A549 (cell line): ENCODE measurements at regions not wholly inside any gene's neighbourhood (a gene's known extent, or its start where the extent isn't known, plus 50 kb on each side); places are given as distances from the start of the nearest gene placed in this dataset.

Experiments used
- ATAC-seq, 2 experiments: fragments of 200-7000 bp in 1 of 2; fragments of >200 bp in 1 of 2; cut with Nextera tagmentation in 1 of 2; cut with Tn5 transposase in 1 of 2; 3 replicates each; pipeline versions ENCODE4 v1.8.0 to v1.9.1; 2018 to 2020; ENCODE audit warnings: mild to moderate bottlenecking in 1 of 2, moderate library complexity in 1 of 2
- CTCF ChIA-PET: fragments of 300-600 bp; sonication (Branson Sonifier 250); formaldehyde crosslinking; extraction: SDS; loops from one replicate; lab custom pipeline; 2021; ENCODE audit warnings: antibody characterized with exemption, inconsistent platforms; lab: Yijun Ruan, JAX
- POLR2A ChIA-PET: fragments of 350-600 bp; formaldehyde crosslinking; extraction: SDS; loops from one replicate; lab custom pipeline; 2021; ENCODE audit warnings: antibody characterized with exemption, inconsistent platforms; lab: Yijun Ruan, JAX
- DNase-seq, 2 experiments: peaks; one replicate each; pipeline versions ENCODE4 v3.0.0 to v3.0.0-alpha.2; 2011 to 2016; ENCODE audit warnings: low read depth in 1 of 2, low spot score in 1 of 2
- FAIRE-seq: peaks from 2 replicates; lab custom pipeline; 2011; peaks lifted over from hg19 to GRCh38; lab: Jason Lieb, UNC
- H3K27ac ChIP-seq, 2 experiments: fragments of >200 bp; sonication (Bioruptor Twin); formaldehyde crosslinking; 3 replicates each; pipeline ENCODE4 v1.5.1; 2016 to 2017
- H3K4me1 ChIP-seq: fragments of >200 bp; sonication (Bioruptor Twin); formaldehyde crosslinking; 3 replicates; pipeline ENCODE4 v1.6.1; 2016
- H3K4me2 ChIP-seq: fragments of >200 bp; sonication (Bioruptor Twin); formaldehyde crosslinking; 3 replicates; pipeline ENCODE4 v1.6.1; 2016
- H3K4me3 ChIP-seq: fragments of >200 bp; sonication (Bioruptor Twin); formaldehyde crosslinking; 3 replicates; pipeline ENCODE4 v1.5.1; 2016
- H3K9me3 ChIP-seq: fragments of >200 bp; sonication (Bioruptor Twin); formaldehyde crosslinking; 3 replicates; pipeline ENCODE4 v1.6.1; 2016
- CBX8 ChIP-seq: fragments of 200-600 bp; sonication (generic); IDR thresholded peaks from 2 replicates; pipeline ENCODE4 v1.6.1; 2016
- CHD2 ChIP-seq: fragments of 150-350 bp; IDR thresholded peaks from 2 replicates; pipeline ENCODE4 v1.6.1; 2014; ENCODE audit warnings: low read length; ENCODE audit not compliant: partially characterized antibody
- ESRRA ChIP-seq: fragments of 150-350 bp; IDR thresholded peaks from 2 replicates; pipeline ENCODE4 v1.6.1; 2014; ENCODE audit warnings: mild to moderate bottlenecking, low read length, borderline replicate concordance
- FOSB ChIP-seq: fragments of 250-450 bp; sonication (Bioruptor Pico); IDR thresholded peaks from 2 replicates; pipeline ENCODE4 v1.5.0; 2020; ENCODE audit warnings: mild to moderate bottlenecking, moderate library complexity
- HEYL ChIP-seq: fragments of 250-450 bp; sonication (Bioruptor Pico); IDR thresholded peaks from 2 replicates; pipeline ENCODE4 v1.8.0; 2021; ENCODE audit warnings: mild to moderate bottlenecking, moderate library complexity
- HMGXB4 ChIP-seq: fragments of 250-450 bp; sonication (Bioruptor Pico); IDR thresholded peaks from 2 replicates; pipeline ENCODE4 v1.5.0; 2021; ENCODE audit warnings: mild to moderate bottlenecking, moderate library complexity, borderline replicate concordance
- HOXB13 ChIP-seq: fragments of 250-450 bp; sonication (Bioruptor Pico); IDR thresholded peaks from 2 replicates; pipeline ENCODE4 v1.5.0; 2020; ENCODE audit warnings: low read depth, mild to moderate bottlenecking, moderate library complexity
- HOXB5 ChIP-seq: fragments of 250-450 bp; sonication (Bioruptor Pico); IDR thresholded peaks from 2 replicates; pipeline ENCODE4 v1.5.0; 2020; ENCODE audit warnings: mild to moderate bottlenecking, moderate library complexity
- NFE2L2 ChIP-seq: fragments of 150-350 bp; conservative IDR thresholded peaks from 2 replicates; pipeline ENCODE4 v1.6.1; 2014; ENCODE audit warnings: low read length
- NPAS2 ChIP-seq: fragments of 250-450 bp; sonication (Bioruptor Pico); IDR thresholded peaks from 2 replicates; pipeline ENCODE4 v1.8.0; 2022; ENCODE audit warnings: mild to moderate bottlenecking, moderate library complexity, borderline replicate concordance
- RAD21 ChIP-seq, 2 experiments: fragments of >200 bp in 1 of 2; sonication (Bioruptor Twin) in 1 of 2; formaldehyde crosslinking in 1 of 2; IDR thresholded peaks in 1 of 2; conservative IDR thresholded peaks in 1 of 2; 2 replicates in 1 of 2; 3 replicates in 1 of 2; pipeline ENCODE4 v1.6.1; 2012 to 2018; ENCODE audit warnings: inconsistent platforms in 1 of 2
- RCOR1 ChIP-seq: fragments of 150-350 bp; IDR thresholded peaks from 2 replicates; pipeline ENCODE4 v1.6.1; 2014; ENCODE audit warnings: antibody characterized with exemption, low read length, low read depth
- REST ChIP-seq: fragments of 200-600 bp; sonication (generic); IDR thresholded peaks from 2 replicates; pipeline ENCODE4 v1.6.1; 2016; ENCODE audit warnings: antibody characterized with exemption, mild to moderate bottlenecking, moderate library complexity
- SREBF2 ChIP-seq: fragments of 450-650 bp; IDR thresholded peaks from 2 replicates; pipeline ENCODE4 v1.6.1; 2014; ENCODE audit warnings: mild to moderate bottlenecking, moderate library complexity
- TP53 ChIP-seq: fragments of 250-450 bp; sonication (Bioruptor Pico); IDR thresholded peaks from 2 replicates; pipeline ENCODE4 v1.5.0; 2021; ENCODE audit warnings: mild to moderate bottlenecking, moderate library complexity
- TF ChIP-seq, protein P1 (sequence below): IDR thresholded peaks from 2 replicates; pipeline ENCODE4 v1.6.1; 2012
- TF ChIP-seq, protein P2 (sequence below): IDR thresholded peaks from 2 replicates; pipeline ENCODE4 v1.6.1; 2012; ENCODE audit warnings: low read depth, borderline replicate concordance
- TF ChIP-seq, protein P3 (sequence below): IDR thresholded peaks from 2 replicates; pipeline ENCODE4 v1.6.1; 2012
- TF ChIP-seq, protein P4 (sequence below): fragments of >200 bp; sonication (Bioruptor Twin); formaldehyde crosslinking; IDR thresholded peaks from 3 replicates; pipeline ENCODE4 v1.5.1; 2016

- H3K27ac ChIP-seq, result peak overlapping the region; percentile 89 to 95
- POLR2A ChIA-PET, result interaction anchor here (0.7 kb wide), 1 partner anchor 52 kb away, joined by 3 read pairs; no protein-coding TSS in a partner anchor
- TF ChIP-seq HEYL (CRISPR knock-in tag), result no peak
- no peak for TF ChIP-seq RCOR1
- no peak for TF ChIP-seq HOXB13 (CRISPR knock-in tag)
- TF ChIP-seq HOXB5 (CRISPR knock-in tag), result no peak
- no peak for TF ChIP-seq CBX8
- no peak for TF ChIP-seq HMGXB4
- no peak for TF ChIP-seq NFE2L2
- TF ChIP-seq RAD21 (conservative IDR thresholded peaks at IDR 0.05 in 1 of 2, IDR thresholded peaks at IDR 0.05 in 1 of 2), result no peak
- TF ChIP-seq CHD2, result no peak
- no peak for TF ChIP-seq REST
- TF ChIP-seq NPAS2 (CRISPR knock-in tag), result no peak
- TF ChIP-seq ESRRA, result no peak
- TF ChIP-seq, protein P1, sequence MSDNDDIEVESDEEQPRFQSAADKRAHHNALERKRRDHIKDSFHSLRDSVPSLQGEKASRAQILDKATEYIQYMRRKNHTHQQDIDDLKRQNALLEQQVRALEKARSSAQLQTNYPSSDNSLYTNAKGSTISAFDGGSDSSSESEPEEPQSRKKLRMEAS, result no peak
- TF ChIP-seq, protein P2, sequence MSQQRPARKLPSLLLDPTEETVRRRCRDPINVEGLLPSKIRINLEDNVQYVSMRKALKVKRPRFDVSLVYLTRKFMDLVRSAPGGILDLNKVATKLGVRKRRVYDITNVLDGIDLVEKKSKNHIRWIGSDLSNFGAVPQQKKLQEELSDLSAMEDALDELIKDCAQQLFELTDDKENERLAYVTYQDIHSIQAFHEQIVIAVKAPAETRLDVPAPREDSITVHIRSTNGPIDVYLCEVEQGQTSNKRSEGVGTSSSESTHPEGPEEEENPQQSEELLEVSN, result no peak
- no peak for TF ChIP-seq FOSB (CRISPR knock-in tag)
- no peak for TF ChIP-seq SREBF2
- TF ChIP-seq TP53 (CRISPR knock-in tag), result no peak
- TF ChIP-seq, protein P3, sequence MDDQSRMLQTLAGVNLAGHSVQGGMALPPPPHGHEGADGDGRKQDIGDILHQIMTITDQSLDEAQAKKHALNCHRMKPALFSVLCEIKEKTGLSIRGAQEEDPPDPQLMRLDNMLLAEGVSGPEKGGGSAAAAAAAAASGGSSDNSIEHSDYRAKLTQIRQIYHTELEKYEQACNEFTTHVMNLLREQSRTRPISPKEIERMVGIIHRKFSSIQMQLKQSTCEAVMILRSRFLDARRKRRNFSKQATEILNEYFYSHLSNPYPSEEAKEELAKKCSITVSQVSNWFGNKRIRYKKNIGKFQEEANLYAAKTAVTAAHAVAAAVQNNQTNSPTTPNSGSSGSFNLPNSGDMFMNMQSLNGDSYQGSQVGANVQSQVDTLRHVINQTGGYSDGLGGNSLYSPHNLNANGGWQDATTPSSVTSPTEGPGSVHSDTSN, result no peak
- TF ChIP-seq, protein P4, sequence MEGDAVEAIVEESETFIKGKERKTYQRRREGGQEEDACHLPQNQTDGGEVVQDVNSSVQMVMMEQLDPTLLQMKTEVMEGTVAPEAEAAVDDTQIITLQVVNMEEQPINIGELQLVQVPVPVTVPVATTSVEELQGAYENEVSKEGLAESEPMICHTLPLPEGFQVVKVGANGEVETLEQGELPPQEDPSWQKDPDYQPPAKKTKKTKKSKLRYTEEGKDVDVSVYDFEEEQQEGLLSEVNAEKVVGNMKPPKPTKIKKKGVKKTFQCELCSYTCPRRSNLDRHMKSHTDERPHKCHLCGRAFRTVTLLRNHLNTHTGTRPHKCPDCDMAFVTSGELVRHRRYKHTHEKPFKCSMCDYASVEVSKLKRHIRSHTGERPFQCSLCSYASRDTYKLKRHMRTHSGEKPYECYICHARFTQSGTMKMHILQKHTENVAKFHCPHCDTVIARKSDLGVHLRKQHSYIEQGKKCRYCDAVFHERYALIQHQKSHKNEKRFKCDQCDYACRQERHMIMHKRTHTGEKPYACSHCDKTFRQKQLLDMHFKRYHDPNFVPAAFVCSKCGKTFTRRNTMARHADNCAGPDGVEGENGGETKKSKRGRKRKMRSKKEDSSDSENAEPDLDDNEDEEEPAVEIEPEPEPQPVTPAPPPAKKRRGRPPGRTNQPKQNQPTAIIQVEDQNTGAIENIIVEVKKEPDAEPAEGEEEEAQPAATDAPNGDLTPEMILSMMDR, result no peak
- H3K4me1 ChIP-seq, result peaks cover 36% of the 10 kb centered on the region
- no peak overlapping the region for H3K4me3 ChIP-seq
- CTCF ChIA-PET, result interaction anchor here (0.6 to 1.1 kb wide), 2 partner anchors 67 to 161 kb away, joined by 3 read pairs; partner anchors contain the start of gene JUN
- DNase-seq, result no peak
- FAIRE-seq, result no peak
- no peaks in the 10 kb centered on the region for H3K9me3 ChIP-seq
- no peak overlapping the region; the same call in 2 of the 3 replicates for H3K4me2 ChIP-seq
- ATAC-seq, result no peak
Measured at GRCh38 chr1:58850636-58851035, 66.8 kb upstream of the JUN start.
